GM23338 (cell line): ENCODE measurements at regions not wholly inside any gene's neighbourhood (a gene's known extent, or its start where the extent isn't known, plus 50 kb on each side); places are given as distances from the start of the nearest gene placed in this dataset.

ENCODE experiments used
- CTCF ChIP-seq, 2 experiments: fragments of 200-600 bp in 1 of 2; sonication (generic) in 1 of 2; conservative IDR thresholded peaks; 2 replicates each; pipeline versions ENCODE4 v1.5.1 to v1.6.1; 2016 to 2017; ENCODE audit warnings: antibody characterized with exemption in 2 of 2, low read depth in 2 of 2, mild to moderate bottlenecking in 2 of 2, moderate library complexity in 1 of 2
- EZH2 ChIP-seq: fragments of 200-600 bp; sonication (generic); IDR thresholded peaks from one replicate; pipeline ENCODE4 v1.8.0; 2017; ENCODE audit warnings: antibody characterized with exemption, mild to moderate bottlenecking, low read depth; ENCODE audit not compliant: unreplicated experiment
- EZH2phosphoT487 ChIP-seq: fragments of 200-600 bp; sonication (generic); IDR thresholded peaks from one replicate; pipeline ENCODE4 v1.8.1; 2018; ENCODE audit warnings: antibody characterized with exemption; ENCODE audit not compliant: unreplicated experiment
- JUNB ChIP-seq: IDR thresholded peaks from one replicate; pipeline ENCODE4 v1.6.1; 2016; ENCODE audit warnings: antibody characterized with exemption; ENCODE audit not compliant: unreplicated experiment
- NANOG ChIP-seq: IDR thresholded peaks from 2 replicates; pipeline ENCODE4 v1.6.1; 2016; ENCODE audit warnings: antibody characterized with exemption, borderline replicate concordance
- POLR2AphosphoS5 ChIP-seq: IDR thresholded peaks from 2 replicates; pipeline ENCODE4 v1.6.1; 2016; ENCODE audit warnings: antibody characterized with exemption, low read depth
- REST ChIP-seq: IDR thresholded peaks from one replicate; pipeline ENCODE4 v1.6.1; 2018; ENCODE audit warnings: antibody characterized with exemption; ENCODE audit not compliant: unreplicated experiment
- ZNF462 ChIP-seq: fragments of 250-450 bp; sonication (Bioruptor Pico); IDR thresholded peaks from 2 replicates; pipeline ENCODE4 v1.5.0; 2020; ENCODE audit warnings: mild to moderate bottlenecking, moderate library complexity

GRCh38 chr10:131536676-131537075 lies 225.2 kb upstream of the TCERG1L start:
- TF ChIP-seq CTCF (conservative IDR thresholded peaks at IDR 0.05; ENCODE audit: low read depth in 2 of 2) (no peak), POLR2AphosphoS5 (no peak), EZH2phosphoT487 (no peak), EZH2 (no peak), REST (no peak), ZNF462 (CRISPR knock-in tag) (no peak), NANOG (no peak), JUNB (no peak)
